Ovary (tissue), 7 donors: ENCODE measurements at regions not wholly inside any gene's neighbourhood (a gene's known extent, or its start where the extent isn't known, plus 50 kb on each side); places are given as distances from the start of the nearest gene placed in this dataset.

Experiments used
- DNase-seq, 5 donors: peaks; one replicate each; pipeline ENCODE4 v3.0.0-alpha.2; 2019 to 2020
- H3K27ac ChIP-seq, 2 donors: fragments of 200-600 bp; one replicate each; pipeline versions ENCODE4 v1.5.1 to v1.8.0; 2019 to 2022
- H3K27me3 ChIP-seq: fragments of 200-600 bp; one replicate; pipeline ENCODE4 v1.8.0; 2022
- H3K36me3 ChIP-seq: fragments of 200-600 bp; sonication (generic); one replicate; pipeline ENCODE4 v1.5.1; 2019
- H3K4me1 ChIP-seq: one replicate; pipeline ENCODE4 v1.8.1; 2013; ENCODE audit warnings: mild to moderate bottlenecking, moderate library complexity; ENCODE audit not compliant: insufficient read depth
- H3K4me3 ChIP-seq: fragments of 200-600 bp; sonication (generic); one replicate; pipeline ENCODE4 v1.5.1; 2017
- H3K9me3 ChIP-seq, 2 donors: fragments of 200-600 bp in 1 of 2; sonication (generic) in 1 of 2; one replicate each; pipeline versions ENCODE4 v1.5.1 to v1.8.1; 2013 to 2019; ENCODE audit warnings: mild to moderate bottlenecking in 1 of 2, moderate library complexity in 1 of 2
- CTCF ChIP-seq, 3 donors: fragments of 450-650 bp in 2 of 3; fragments of 200-600 bp in 1 of 3; IDR thresholded peaks; one replicate each; pipeline versions ENCODE4 v1.5.1 to v1.8.0; 2016 to 2022; ENCODE audit warnings: antibody characterized with exemption in 3 of 3, mild to moderate bottlenecking in 1 of 3
- EP300 ChIP-seq: sonication (generic); formaldehyde crosslinking; IDR thresholded peaks from one replicate; pipeline ENCODE4 v1.6.1; 2017; ENCODE audit warnings: antibody characterized with exemption
- POLR2A ChIP-seq: fragments of 450-650 bp; IDR thresholded peaks from one replicate; pipeline ENCODE4 v1.6.1; 2017; ENCODE audit warnings: antibody characterized with exemption, mild to moderate bottlenecking, moderate library complexity
- WGBS, 3 donors: extraction: QIAGEN DNeasy Blood & Tissue Kit in 1 of 3; methylation state at CpG; one replicate each; pipeline versions ENCODE4 v1.1.5 to v1.1.7; 2013 to 2017; 5-methylcytosine and 5-hydroxymethylcytosine counted together
- intact Hi-C, 4 donors: fragments of 100-400 bp; cut with DNase I; formaldehyde crosslinking; loops; one replicate each; pipeline versions ENCODE4 v1.11.0 to v1.15.1; 2022 to 2023
- donor health status: DM: no; HTN: no; CAD: no; lungs with moderate emphysema.
- donor health status: DM: no; HTN: no; CAD: no.
- donor health status: Bipolar disorder and iron deficiency.
- donor health status: DM: no; HTN: no; CAD: no.
- donor health status: DM: yes; HTN: yes; CAD: no.

GRCh38 chr5:158163451-158164295, 304.7 kb upstream of the CLINT1 start:
- H3K4me1 ChIP-seq = no peaks in the 10 kb centered on the region
- no peak overlapping the region for H3K4me3 ChIP-seq
- intact Hi-C loops = loop anchor here in 2 of 4 donors (10.0 kb wide), 2 partner anchors 89 to 521 kb away; no protein-coding TSS in a partner anchor
- no peak overlapping the region for H3K27ac ChIP-seq
- DNase-seq = no peak
- no peaks in the 10 kb centered on the region for H3K27me3 ChIP-seq
- TF ChIP-seq POLR2A (no peak), CTCF (IDR thresholded peaks at IDR 0.05) (no peak), EP300 (no peak)
- no peaks in the 10 kb centered on the region for H3K9me3 ChIP-seq
- H3K36me3 ChIP-seq = no peaks in the 10 kb centered on the region
- 59 to 60% (median 59%) methylated on average over 9 of the region's 9 CpGs for WGBS, 3 donors

GRCh38 chr5:158162479-158163034, 303.6 kb upstream of the CLINT1 start:
- no peaks in the 10 kb centered on the region for H3K9me3 ChIP-seq
- H3K4me1 ChIP-seq = no peaks in the 10 kb centered on the region
- intact Hi-C loops = loop anchor here in 2 of 4 donors (10.0 kb wide), 2 partner anchors 88 to 522 kb away; no protein-coding TSS in a partner anchor
- no peaks in the 10 kb centered on the region for H3K27me3 ChIP-seq
- H3K36me3 ChIP-seq = no peaks in the 10 kb centered on the region
- TF ChIP-seq CTCF (IDR thresholded peaks at IDR 0.05) = no peak
- no peak overlapping the region for H3K27ac ChIP-seq
- WGBS, 3 donors = 86 to 92% (median 90%) methylated on average over 11 of the region's 11 CpGs
- DNase-seq = no peak
- H3K4me3 ChIP-seq = no peak overlapping the region

DNA sequence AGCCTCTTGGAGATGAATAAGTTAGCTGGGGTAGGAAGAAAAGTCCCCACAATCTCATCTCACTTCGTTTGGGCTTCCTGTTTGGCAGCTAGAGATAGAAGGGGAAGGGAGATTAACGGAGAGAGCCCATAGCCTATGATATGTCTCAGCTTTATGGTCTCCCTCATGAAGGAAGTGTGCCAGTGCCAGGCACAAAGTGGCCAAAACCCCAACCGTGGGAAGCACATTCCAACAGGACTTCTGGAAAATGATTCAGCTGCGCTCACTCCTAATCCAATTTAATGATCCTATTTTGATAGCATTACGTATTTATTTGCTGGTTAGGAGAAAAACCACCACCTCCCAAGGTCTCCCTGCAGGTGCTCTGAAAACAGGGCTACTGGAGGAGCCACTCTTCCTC, 303.1 kb upstream of the CLINT1 start:
- WGBS, 3 donors = 68 to 86% (median 76%) methylated on average over 5 of the region's 5 CpGs

DNA sequence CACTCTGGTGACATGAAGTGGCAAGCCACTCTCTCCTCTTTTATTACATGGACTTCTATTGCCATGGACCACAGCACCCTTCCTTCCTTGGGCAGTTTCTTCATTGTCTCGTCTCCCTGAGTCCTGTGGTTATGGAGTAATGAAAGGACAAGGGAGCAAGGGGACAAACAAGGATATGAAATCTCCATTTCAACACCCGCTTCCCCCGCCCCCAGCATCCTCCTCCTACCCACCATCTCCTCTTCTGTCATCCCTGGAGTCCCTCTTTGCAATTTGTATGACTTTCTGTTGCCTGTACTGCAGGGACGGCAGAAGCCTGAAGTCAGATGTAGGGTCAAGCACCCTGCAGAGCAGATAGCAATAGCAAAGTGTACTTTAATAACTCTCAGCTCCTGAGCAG, 300.7 kb upstream of the CLINT1 start:
- DNase-seq = no peak
- TF ChIP-seq CTCF (IDR thresholded peaks at IDR 0.05) (no peak), POLR2A (no peak), EP300 (no peak)
- Histone ChIP-seq H3K4me1 (no peaks in the 10 kb centered on the region), H3K4me3 (no peak overlapping the region), H3K9me3 (no peaks in the 10 kb centered on the region), H3K27me3 (no peaks in the 10 kb centered on the region), H3K36me3 (no peaks in the 10 kb centered on the region), H3K27ac (no peak overlapping the region)
- intact Hi-C loops = loop anchor here in 2 of 4 donors (10.0 kb wide), 2 partner anchors 85 to 525 kb away; no protein-coding TSS in a partner anchor
- 92 to 96% (median 95%) methylated on average over 4 of the region's 4 CpGs for WGBS, 3 donors

More for the DNA sequence above, 303.1 kb upstream of the CLINT1 start:
- intact Hi-C loops = loop anchor here in 2 of 4 donors (10.0 kb wide), 2 partner anchors 87 to 523 kb away; no protein-coding TSS in a partner anchor
- Histone ChIP-seq H3K36me3 (no peaks in the 10 kb centered on the region), H3K27me3 (no peaks in the 10 kb centered on the region), H3K4me3 (no peak overlapping the region), H3K27ac (no peak overlapping the region), H3K9me3 (no peaks in the 10 kb centered on the region), H3K4me1 (no peaks in the 10 kb centered on the region)
- TF ChIP-seq CTCF (IDR thresholded peaks at IDR 0.05) (no peak), EP300 (no peak), POLR2A (no peak)
- DNase-seq = no peak
